HCT116 (cell line): ENCODE measurements at regions not wholly inside any gene's neighbourhood (a gene's known extent, or its start where the extent isn't known, plus 50 kb on each side); places are given as distances from the start of the nearest gene placed in this dataset.

Source experiments
- ATF3 ChIP-seq: IDR thresholded peaks from 2 replicates; pipeline ENCODE4 v1.6.1; 2012
- POLR2A ChIP-seq: IDR thresholded peaks from 2 replicates; pipeline ENCODE4 v1.7.0; 2011; ENCODE audit warnings: borderline replicate concordance; ENCODE audit not compliant: insufficient read depth, insufficient read length; ENCODE audit errors: extremely low read depth
- POLR2AphosphoS5 ChIP-seq: IDR thresholded peaks from 2 replicates; pipeline ENCODE4 v1.6.1; 2011; ENCODE audit warnings: mild to moderate bottlenecking, low read depth, low read length, moderate library complexity
- SIN3A ChIP-seq: IDR thresholded peaks from 2 replicates; pipeline ENCODE4 v1.6.1; 2012; ENCODE audit warnings: low read depth
- TF ChIP-seq, protein P1 (sequence below), 3 experiments: fragments of 200-600 bp in 1 of 3; sonication (generic) in 1 of 3; IDR thresholded peaks in 2 of 3; conservative IDR thresholded peaks in 1 of 3; 2 replicates each; pipeline ENCODE4 v1.5.1; 2012 to 2017; ENCODE audit warnings: low read depth in 2 of 3, low read length in 2 of 3, antibody characterized with exemption in 1 of 3, borderline replicate concordance in 1 of 3, control low read depth in 1 of 3, mild to moderate bottlenecking in 1 of 3, mixed read lengths in 1 of 3, mixed run types in 1 of 3, moderate library complexity in 1 of 3; ENCODE audit not compliant: insufficient read depth in 1 of 3
- TF ChIP-seq, protein P2 (sequence below): IDR thresholded peaks from 2 replicates; pipeline ENCODE4 v1.6.1; 2012; ENCODE audit warnings: low read depth

DNA sequence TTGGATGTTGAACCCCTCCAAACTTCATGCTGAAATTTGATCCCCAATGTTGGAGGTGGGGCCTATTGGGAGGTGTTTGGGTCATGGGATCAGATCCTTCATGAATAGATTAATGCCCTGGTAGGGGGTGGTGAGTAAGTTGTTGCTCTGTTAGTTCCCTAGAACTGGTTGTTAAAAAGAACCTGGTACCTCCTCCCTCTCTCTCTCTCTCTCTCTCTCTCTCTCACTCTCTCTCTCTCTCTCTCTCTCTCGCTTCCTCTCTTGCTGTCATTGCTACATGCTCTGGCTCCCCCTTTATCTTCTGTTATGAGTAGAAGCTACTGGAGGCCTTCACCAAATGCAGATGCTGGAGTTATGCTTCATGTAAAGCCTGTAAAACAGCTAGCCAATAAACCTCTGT, 498.2 kb upstream of the NR5A2 start:
- TF ChIP-seq POLR2A (no peak), POLR2AphosphoS5 (no peak), SIN3A (no peak), ATF3 (no peak)
- TF ChIP-seq, protein P1, sequence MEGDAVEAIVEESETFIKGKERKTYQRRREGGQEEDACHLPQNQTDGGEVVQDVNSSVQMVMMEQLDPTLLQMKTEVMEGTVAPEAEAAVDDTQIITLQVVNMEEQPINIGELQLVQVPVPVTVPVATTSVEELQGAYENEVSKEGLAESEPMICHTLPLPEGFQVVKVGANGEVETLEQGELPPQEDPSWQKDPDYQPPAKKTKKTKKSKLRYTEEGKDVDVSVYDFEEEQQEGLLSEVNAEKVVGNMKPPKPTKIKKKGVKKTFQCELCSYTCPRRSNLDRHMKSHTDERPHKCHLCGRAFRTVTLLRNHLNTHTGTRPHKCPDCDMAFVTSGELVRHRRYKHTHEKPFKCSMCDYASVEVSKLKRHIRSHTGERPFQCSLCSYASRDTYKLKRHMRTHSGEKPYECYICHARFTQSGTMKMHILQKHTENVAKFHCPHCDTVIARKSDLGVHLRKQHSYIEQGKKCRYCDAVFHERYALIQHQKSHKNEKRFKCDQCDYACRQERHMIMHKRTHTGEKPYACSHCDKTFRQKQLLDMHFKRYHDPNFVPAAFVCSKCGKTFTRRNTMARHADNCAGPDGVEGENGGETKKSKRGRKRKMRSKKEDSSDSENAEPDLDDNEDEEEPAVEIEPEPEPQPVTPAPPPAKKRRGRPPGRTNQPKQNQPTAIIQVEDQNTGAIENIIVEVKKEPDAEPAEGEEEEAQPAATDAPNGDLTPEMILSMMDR (IDR thresholded peaks at IDR 0.05 in 2 of 3, conservative IDR thresholded peaks at IDR 0.05 in 1 of 3; ENCODE audit: borderline replicate concordance in 1 of 3, insufficient read depth in 1 of 3, low read depth in 2 of 3, low read length in 2 of 3) = no peak
- TF ChIP-seq, protein P2, sequence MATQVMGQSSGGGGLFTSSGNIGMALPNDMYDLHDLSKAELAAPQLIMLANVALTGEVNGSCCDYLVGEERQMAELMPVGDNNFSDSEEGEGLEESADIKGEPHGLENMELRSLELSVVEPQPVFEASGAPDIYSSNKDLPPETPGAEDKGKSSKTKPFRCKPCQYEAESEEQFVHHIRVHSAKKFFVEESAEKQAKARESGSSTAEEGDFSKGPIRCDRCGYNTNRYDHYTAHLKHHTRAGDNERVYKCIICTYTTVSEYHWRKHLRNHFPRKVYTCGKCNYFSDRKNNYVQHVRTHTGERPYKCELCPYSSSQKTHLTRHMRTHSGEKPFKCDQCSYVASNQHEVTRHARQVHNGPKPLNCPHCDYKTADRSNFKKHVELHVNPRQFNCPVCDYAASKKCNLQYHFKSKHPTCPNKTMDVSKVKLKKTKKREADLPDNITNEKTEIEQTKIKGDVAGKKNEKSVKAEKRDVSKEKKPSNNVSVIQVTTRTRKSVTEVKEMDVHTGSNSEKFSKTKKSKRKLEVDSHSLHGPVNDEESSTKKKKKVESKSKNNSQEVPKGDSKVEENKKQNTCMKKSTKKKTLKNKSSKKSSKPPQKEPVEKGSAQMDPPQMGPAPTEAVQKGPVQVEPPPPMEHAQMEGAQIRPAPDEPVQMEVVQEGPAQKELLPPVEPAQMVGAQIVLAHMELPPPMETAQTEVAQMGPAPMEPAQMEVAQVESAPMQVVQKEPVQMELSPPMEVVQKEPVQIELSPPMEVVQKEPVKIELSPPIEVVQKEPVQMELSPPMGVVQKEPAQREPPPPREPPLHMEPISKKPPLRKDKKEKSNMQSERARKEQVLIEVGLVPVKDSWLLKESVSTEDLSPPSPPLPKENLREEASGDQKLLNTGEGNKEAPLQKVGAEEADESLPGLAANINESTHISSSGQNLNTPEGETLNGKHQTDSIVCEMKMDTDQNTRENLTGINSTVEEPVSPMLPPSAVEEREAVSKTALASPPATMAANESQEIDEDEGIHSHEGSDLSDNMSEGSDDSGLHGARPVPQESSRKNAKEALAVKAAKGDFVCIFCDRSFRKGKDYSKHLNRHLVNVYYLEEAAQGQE = no peak
